GM12875 (cell line): ENCODE measurements at regions not wholly inside any gene's neighbourhood (a gene's known extent, or its start where the extent isn't known, plus 50 kb on each side); places are given as distances from the start of the nearest gene placed in this dataset.
"Not testable (repeated sequence)": the region's sequence is repeated elsewhere in the genome, so short reads cannot be mapped to it uniquely, and the experiment has no call there.

Source experiments
- H3K4me3 ChIP-seq: one replicate; pipeline ENCODE4 v1.5.1; 2011; ENCODE audit warnings: low read depth, low read length, control low read depth
- TF ChIP-seq, protein P1 (sequence below): IDR thresholded peaks from 2 replicates; pipeline ENCODE4 v1.5.1; 2011; ENCODE audit warnings: low read depth, mild to moderate bottlenecking, control low read depth, inconsistent platforms, low read length, moderate library complexity, borderline replicate concordance; ENCODE audit not compliant: insufficient read depth

DNA sequence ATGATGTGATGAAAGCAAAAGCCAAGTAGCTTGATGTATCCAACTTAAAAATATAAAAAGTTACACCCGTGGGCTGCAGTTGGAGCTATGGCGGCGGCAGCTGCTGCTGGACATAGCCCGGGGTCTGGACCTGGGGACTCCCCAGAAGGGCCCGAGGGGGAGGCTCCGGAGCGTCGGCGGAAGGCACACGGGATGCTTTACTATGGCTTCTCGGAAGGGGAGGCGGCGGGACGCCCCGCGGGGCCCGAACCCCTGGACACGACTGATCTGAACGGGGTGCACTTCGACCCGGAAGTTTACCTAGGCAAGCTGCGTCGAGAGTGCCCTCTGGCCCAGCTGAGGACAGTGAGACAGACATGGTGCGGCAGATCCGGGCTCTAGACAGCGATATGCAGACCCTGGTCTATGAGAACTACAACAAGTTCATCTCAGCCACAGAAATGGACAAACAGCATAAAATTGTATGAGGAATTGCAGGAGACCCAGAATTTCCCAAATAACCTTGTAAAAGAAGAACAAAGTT, 109.5 kb upstream of the EEF2KMT start:
- H3K4me3 ChIP-seq, result no peak overlapping the region
- TF ChIP-seq, protein P1, sequence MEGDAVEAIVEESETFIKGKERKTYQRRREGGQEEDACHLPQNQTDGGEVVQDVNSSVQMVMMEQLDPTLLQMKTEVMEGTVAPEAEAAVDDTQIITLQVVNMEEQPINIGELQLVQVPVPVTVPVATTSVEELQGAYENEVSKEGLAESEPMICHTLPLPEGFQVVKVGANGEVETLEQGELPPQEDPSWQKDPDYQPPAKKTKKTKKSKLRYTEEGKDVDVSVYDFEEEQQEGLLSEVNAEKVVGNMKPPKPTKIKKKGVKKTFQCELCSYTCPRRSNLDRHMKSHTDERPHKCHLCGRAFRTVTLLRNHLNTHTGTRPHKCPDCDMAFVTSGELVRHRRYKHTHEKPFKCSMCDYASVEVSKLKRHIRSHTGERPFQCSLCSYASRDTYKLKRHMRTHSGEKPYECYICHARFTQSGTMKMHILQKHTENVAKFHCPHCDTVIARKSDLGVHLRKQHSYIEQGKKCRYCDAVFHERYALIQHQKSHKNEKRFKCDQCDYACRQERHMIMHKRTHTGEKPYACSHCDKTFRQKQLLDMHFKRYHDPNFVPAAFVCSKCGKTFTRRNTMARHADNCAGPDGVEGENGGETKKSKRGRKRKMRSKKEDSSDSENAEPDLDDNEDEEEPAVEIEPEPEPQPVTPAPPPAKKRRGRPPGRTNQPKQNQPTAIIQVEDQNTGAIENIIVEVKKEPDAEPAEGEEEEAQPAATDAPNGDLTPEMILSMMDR, result no peak

DNA sequence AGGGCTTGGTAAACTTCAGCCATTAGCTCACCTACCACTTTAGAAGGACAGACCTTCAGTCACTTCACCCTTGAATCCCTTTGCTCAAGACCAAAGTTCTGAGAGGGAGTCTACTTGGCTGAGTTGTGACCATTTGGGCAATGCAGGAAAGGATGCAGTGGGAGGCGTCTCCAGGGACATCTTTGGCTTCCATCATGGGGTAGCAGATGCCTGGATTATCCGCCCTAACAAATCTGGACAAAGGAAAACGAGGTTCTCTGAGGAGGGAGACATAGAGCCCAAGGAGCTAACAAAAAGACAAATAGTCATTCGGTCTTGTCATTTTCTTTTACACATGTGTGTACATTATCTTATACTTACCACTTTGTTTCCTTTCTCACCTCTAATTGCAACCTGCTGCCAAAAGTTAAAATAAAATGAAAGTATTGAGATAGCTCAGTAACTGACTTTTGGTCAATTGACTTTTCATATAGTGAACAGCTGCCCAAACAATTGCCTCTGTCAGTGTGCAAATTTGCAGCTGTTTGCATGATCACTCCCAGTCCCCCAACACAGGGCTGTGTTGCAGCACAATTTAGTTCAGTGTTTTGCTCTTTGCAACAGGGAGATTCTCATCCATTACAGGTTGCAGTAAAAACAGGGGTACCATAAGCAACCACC, 108.9 kb upstream of the EEF2KMT start:
- TF ChIP-seq, protein P1, result no peak
- no peak overlapping the region for H3K4me3 ChIP-seq

DNA sequence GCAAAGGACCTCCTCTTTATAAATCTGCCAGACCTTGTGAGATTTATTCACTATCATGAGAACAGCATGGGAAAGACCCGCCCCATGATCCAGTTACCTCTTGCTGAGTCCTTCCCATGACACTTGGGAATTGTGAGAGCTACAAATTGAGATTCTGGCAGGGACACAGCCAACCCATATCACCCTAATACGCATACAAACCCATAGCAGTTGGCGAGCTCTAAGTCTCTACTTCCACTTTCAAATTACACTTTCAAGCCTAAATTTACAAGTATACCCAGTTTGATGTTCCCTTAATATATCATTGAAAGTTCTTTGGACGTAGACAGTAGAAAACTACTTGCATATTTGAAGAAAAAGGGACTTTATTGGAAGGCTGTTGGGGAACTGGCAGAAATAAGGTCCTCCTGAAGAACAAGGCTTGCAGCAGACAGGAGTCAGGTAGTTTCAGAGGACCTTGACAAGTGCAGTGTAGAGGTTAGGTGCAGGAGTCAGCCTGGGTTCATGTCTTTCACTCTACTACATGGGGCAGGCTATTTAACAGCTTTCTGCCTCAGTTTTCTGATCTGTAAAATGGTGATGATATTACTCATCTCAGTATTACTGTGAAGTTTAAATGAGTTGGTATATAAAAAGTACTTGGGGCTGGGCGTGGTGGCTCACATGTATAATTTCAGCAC, 107.9 kb upstream of the EEF2KMT start:
- no peak overlapping the region for H3K4me3 ChIP-seq
- TF ChIP-seq, protein P1, result no peak

DNA sequence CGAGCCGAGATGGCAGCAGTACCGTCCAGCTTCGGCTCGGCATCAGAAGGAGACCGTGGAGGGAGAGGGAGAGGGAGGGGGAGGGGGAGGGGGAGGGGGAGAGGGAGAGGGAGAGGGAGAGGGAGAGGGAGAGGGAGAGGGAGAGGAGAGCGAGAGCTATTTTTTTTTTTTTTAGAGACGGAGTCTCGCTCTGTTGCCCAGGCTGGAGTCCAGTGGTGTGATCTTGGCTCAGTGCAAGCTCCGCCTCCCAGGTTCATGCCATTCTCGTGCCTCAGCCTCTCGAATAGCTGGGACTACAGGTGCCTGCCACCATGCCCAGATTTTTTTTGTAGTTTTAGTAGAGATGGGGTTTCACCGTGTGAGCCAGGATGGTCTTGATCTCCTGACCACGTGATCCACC, 106.1 kb upstream of the EEF2KMT start:
- not testable (repeated sequence) for H3K4me3 ChIP-seq

DNA sequence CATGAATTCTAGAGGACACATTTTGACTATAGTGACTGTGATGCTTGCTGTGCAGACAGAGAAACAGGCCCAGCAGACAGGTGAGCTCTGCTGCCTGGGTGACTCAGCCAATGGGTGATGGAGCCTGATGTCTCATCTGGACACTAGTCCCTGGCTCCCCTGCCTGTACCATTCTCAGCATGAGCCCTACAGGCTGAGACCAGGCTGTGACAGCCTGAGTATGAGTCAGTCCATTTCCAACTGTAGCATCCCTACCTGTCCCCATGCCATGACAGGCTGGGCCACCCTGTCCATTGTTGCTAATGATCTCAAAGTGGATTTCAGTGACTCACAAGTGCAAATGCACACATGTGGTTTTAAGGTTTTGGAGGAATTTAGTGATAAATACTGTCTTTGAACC, 102.5 kb upstream of the EEF2KMT start:
- TF ChIP-seq, protein P1, result no peak
- H3K4me3 ChIP-seq, result no peak overlapping the region

DNA sequence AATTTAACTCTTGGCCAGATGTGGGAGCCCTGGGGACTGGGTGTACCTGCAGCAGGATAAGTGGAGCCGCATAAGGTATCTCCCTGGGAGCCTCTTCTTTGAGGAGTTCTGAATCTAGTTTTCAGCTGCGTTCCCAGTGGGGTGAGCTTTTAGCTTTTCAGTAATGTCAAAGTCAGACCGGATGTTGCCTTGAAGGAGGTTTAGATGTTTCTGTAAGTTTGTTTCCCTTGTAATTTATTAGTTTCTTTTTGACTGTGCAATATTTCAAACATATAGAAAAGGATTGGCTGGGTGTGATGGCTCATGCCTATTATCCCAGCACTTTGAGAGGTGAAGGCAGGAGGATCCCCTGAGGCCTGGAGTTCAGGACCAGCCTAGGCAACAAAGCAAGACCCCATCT, 98.6 kb upstream of the EEF2KMT start:
- TF ChIP-seq, protein P1, result no peak
- no peak overlapping the region for H3K4me3 ChIP-seq

DNA sequence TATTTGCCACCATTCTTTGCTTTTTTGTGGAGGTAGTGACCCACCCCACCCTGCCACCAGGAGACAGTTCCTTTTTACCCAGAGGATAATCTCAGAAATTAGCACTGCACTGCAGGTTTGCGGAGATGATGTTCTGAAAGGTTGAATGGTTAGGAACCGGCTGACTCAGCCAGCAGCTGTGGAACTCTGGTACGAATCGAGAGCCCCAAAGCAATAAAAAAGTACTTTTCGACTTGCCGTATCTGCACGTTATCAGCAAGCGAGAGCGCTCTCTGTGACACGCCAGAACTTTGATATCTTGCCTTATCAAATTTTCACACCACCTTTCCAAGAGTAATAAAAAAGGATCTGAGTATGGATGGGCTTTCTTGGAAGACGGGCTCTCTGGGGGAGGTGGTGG, 96.3 kb upstream of the EEF2KMT start:
- TF ChIP-seq, protein P1, result no peak
- no peak overlapping the region for H3K4me3 ChIP-seq

DNA sequence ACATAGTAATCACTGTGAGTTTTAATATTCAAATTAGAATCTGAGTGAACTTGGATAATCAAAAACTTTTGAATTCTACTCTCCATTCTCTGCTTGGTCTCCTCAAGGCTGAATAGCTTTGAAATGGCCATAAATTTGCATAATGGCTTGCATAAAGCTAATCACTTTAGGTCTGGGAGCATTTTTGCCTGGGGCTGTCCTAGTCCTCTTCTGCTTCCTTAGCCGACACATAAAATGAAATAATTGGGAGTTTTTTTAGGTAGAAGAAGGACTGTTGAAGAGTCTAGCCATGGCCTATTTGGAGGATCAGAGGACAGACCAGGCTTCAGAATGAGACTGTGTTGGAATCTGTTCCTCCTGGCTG, 91.4 kb upstream of the EEF2KMT start:
- H3K4me3 ChIP-seq, result no peak overlapping the region
- TF ChIP-seq, protein P1, result no peak
